ENCODE measurements at regions not wholly inside any gene's neighbourhood (a gene's known extent, or its start where the extent isn't known, plus 50 kb on each side); places are given as distances from the start of the nearest gene placed in this dataset.

DNA sequence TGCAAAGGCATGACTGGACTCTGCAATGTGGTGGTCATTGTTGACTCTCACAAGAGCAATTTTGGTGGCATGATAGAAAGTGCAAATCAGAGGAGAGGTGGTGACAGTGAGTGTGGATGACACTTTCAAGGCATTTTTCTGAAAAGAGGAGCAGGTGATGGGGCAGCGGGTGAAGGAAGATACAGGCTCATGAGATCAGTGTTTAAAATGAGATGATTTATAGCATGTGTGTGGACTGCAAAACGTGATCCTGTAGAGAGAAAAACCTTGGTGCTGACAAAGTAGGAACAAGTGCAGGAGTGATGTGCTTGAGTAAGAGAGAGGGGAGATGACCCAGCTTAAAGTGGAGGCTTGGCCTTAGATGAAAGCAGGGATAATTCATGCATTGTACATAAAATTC, 171.2 kb upstream of the PPP2R2B start:
- WGBS, 2 donors = 59 to 62% methylated on average over 2 of the region's 2 CpGs
- Histone ChIP-seq H3K27ac (no peak overlapping the region), H3K9me3 (no peaks in the 10 kb centered on the region), H3K27me3 (no peaks in the 10 kb centered on the region), H3K36me3 (no peaks in the 10 kb centered on the region), H3K4me3 (no peak overlapping the region), H3K4me1 (peaks cover 0 to 9% (median 7%) of the 10 kb centered on the region in 4 donors)
- intact Hi-C loops (cut with DNase I) = no loop called here
- TF ChIP-seq, protein P1, sequence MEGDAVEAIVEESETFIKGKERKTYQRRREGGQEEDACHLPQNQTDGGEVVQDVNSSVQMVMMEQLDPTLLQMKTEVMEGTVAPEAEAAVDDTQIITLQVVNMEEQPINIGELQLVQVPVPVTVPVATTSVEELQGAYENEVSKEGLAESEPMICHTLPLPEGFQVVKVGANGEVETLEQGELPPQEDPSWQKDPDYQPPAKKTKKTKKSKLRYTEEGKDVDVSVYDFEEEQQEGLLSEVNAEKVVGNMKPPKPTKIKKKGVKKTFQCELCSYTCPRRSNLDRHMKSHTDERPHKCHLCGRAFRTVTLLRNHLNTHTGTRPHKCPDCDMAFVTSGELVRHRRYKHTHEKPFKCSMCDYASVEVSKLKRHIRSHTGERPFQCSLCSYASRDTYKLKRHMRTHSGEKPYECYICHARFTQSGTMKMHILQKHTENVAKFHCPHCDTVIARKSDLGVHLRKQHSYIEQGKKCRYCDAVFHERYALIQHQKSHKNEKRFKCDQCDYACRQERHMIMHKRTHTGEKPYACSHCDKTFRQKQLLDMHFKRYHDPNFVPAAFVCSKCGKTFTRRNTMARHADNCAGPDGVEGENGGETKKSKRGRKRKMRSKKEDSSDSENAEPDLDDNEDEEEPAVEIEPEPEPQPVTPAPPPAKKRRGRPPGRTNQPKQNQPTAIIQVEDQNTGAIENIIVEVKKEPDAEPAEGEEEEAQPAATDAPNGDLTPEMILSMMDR (IDR thresholded peaks at IDR 0.05) = no peak
- TF ChIP-seq POLR2AphosphoS5 (IDR thresholded peaks at IDR 0.05) (no peak), EP300 (IDR thresholded peaks at IDR 0.05) (no peak), POLR2A (IDR thresholded peaks at IDR 0.05) (no peak)
- no peak for DNase-seq

DNA sequence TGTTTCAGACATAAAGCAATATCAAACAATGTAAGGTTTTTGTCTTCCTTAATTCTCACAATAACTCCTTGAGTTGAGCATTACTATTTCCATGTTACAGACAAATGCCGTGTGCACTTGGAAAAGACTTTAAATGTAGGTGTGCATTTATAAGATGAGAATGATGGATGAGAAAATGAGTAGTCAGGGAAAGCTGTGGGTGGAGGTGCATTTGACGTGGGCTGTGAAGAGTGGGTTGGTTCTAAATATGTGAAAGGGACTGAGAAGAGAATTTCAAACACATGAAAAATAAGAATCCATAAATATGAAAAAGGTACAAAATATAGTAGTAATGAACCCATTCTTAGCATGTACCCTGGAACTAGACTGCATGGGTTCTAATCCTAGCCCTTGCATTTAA, 171.6 kb upstream of the PPP2R2B start:
- DNase-seq = no peak
- Histone ChIP-seq H3K4me1 (peaks cover 0 to 5% (median 3%) of the 10 kb centered on the region in 4 donors), H3K4me3 (no peak overlapping the region), H3K27me3 (no peaks in the 10 kb centered on the region), H3K9me3 (no peaks in the 10 kb centered on the region), H3K27ac (no peak overlapping the region), H3K36me3 (no peaks in the 10 kb centered on the region)
- WGBS, 2 donors = 61 to 90% methylated on average over 2 of the region's 2 CpGs
- intact Hi-C loops (cut with DNase I) = no loop called here
- TF ChIP-seq, protein P1 (IDR thresholded peaks at IDR 0.05) = no peak
- TF ChIP-seq POLR2A (IDR thresholded peaks at IDR 0.05) (no peak), POLR2AphosphoS5 (IDR thresholded peaks at IDR 0.05) (no peak)

DNA sequence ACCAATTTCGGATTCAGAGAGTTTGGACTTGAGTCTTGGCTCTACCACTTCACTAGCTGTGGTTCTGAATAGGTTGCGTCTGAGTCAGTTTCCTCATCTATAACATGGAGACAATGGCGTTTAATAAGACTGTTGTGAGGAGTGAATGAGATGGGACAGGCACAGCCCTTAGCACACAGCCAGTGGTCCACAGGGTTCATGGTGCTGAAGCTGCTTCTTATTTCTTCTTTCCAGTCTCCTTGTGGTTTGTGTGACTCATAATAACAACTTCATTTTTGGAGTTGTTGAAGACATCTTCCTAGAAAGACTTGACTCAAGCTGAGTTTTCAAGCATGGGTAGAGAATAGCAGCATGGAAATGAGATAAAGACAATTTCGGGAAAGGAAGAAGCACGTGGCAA, 172.6 kb upstream of the PPP2R2B start:
- TF ChIP-seq, protein P1 (IDR thresholded peaks at IDR 0.05) = no peak
- TF ChIP-seq POLR2AphosphoS5 (IDR thresholded peaks at IDR 0.05) = no peak
- TF ChIP-seq POLR2A (IDR thresholded peaks at IDR 0.05) = no peak
- TF ChIP-seq EP300 (IDR thresholded peaks at IDR 0.05) = no peak
- Histone ChIP-seq H3K27ac (no peak overlapping the region), H3K27me3 (no peaks in the 10 kb centered on the region), H3K4me3 (no peak overlapping the region), H3K9me3 (no peaks in the 10 kb centered on the region), H3K36me3 (no peaks in the 10 kb centered on the region), H3K4me1 (no peaks in the 10 kb centered on the region)
- intact Hi-C loops (cut with DNase I) = no loop called here
- 72 to 83% methylated on average over 5 of the region's 5 CpGs for WGBS, 2 donors
- no peak for DNase-seq

DNA sequence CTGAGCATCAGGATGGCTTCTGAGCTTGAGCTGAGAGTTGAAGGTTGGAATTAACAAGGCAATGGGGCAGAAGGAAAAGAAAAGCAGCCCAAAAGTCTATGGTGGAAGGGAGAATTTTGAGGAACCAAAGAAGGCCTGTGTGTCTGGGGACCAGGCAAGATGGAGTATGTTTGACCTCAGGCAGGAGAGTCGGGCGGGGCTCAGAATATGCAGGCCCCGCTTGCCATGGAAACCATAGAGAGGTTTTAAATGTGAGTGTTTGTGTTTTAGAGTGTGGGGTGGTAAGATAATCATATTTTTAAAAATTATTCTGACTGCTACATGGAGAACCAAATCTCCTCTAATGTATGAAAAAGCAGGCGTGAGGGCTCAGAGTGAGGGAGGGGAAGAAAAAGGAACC, 174.0 kb upstream of the PPP2R2B start:
- Histone ChIP-seq H3K36me3 (no peaks in the 10 kb centered on the region), H3K27ac (no peak overlapping the region), H3K4me1 (no peaks in the 10 kb centered on the region), H3K4me3 (no peak overlapping the region), H3K9me3 (no peaks in the 10 kb centered on the region), H3K27me3 (no peaks in the 10 kb centered on the region)
- 88 to 91% methylated on average over 4 of the region's 4 CpGs for WGBS, 2 donors
- intact Hi-C loops (cut with DNase I) = no loop called here
- TF ChIP-seq, protein P1 (IDR thresholded peaks at IDR 0.05) = no peak
- TF ChIP-seq POLR2A (IDR thresholded peaks at IDR 0.05) (no peak), EP300 (IDR thresholded peaks at IDR 0.05) (no peak), POLR2AphosphoS5 (IDR thresholded peaks at IDR 0.05) (no peak)
- no peak for DNase-seq

DNA sequence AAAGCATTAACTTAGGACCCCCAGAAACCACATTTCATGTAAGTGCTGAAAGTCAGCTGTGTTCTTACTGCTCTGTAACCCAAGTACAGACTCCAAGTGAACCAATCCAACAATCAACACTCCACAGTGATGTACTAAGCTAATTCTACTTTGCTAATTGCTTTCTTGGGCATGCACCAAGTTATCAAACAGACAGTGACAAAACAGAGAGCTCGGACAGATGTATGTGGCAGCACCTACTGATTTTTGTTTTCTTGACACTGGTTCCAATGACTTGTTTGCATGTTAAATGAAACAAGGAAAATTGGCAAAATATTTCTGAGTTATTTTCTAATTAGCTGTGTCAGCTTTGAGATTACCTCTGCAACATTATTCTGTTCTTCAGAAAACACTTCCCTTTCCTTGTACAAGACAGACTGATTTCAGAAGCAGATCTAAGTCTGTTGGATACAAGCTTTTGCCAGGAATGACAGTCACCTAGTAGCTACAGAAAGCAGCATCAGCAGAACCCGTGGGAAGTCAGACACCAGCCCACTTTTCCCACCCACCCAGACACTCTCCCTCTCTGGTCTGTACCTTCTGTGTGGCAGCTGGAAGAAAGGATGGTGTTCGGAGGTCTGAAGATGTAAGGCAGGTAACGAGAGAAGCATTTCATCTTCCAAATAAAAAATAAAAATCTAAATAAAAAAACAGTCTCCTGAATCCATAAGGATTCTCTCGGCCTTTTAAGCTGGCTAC, 176.7 kb upstream of the PPP2R2B start:
- 61 to 67% methylated on average over 5 of the region's 5 CpGs for WGBS, 2 donors
- H3K27ac ChIP-seq = no peak overlapping the region

More for the DNA sequence above, 176.7 kb upstream of the PPP2R2B start:
- Histone ChIP-seq H3K9me3 (no peaks in the 10 kb centered on the region), H3K36me3 (no peaks in the 10 kb centered on the region), H3K27me3 (no peaks in the 10 kb centered on the region), H3K4me3 (no peak overlapping the region), H3K4me1 (no peaks in the 10 kb centered on the region)
- intact Hi-C loops (cut with DNase I) = no loop called here
- no peak for DNase-seq
- TF ChIP-seq, protein P1 (IDR thresholded peaks at IDR 0.05) = no peak
- TF ChIP-seq EP300 (IDR thresholded peaks at IDR 0.05) (no peak), POLR2AphosphoS5 (IDR thresholded peaks at IDR 0.05) (no peak), POLR2A (IDR thresholded peaks at IDR 0.05) (no peak)
